IPS-20b (cell line): ENCODE measurements at regions not wholly inside any gene's neighbourhood (a gene's known extent, or its start where the extent isn't known, plus 50 kb on each side); places are given as distances from the start of the nearest gene placed in this dataset.

ENCODE experiments used
- H3K27ac ChIP-seq: one replicate; pipeline ENCODE4 v1.5.1; 2013; ENCODE audit warnings: low read length
- H3K27me3 ChIP-seq: 2 replicates; pipeline ENCODE4 v1.6.1; 2013; ENCODE audit warnings: mild to moderate bottlenecking, low read length, inconsistent platforms; ENCODE audit not compliant: insufficient read depth
- H3K36me3 ChIP-seq: 2 replicates; pipeline ENCODE4 v1.6.1; 2013; ENCODE audit warnings: low read depth, mild to moderate bottlenecking, inconsistent platforms, low read length, moderate library complexity; ENCODE audit not compliant: insufficient read depth
- H3K4me1 ChIP-seq: 2 replicates; pipeline ENCODE4 v1.6.1; 2013; ENCODE audit warnings: mild to moderate bottlenecking, control low read depth, inconsistent platforms, low read length, moderate library complexity; ENCODE audit not compliant: insufficient read depth
- H3K4me3 ChIP-seq: 2 replicates; pipeline ENCODE4 v1.5.1; 2013; ENCODE audit warnings: mild to moderate bottlenecking, low read length, inconsistent platforms
- H3K9ac ChIP-seq: 2 replicates; pipeline ENCODE4 v1.6.1; 2013; ENCODE audit warnings: low read depth, mild to moderate bottlenecking, inconsistent platforms, low read length, moderate library complexity
- H3K9me3 ChIP-seq: 2 replicates; pipeline ENCODE4 v1.6.1; 2013; ENCODE audit warnings: mild to moderate bottlenecking, low read depth, low read length, inconsistent platforms; ENCODE audit not compliant: insufficient read depth

DNA sequence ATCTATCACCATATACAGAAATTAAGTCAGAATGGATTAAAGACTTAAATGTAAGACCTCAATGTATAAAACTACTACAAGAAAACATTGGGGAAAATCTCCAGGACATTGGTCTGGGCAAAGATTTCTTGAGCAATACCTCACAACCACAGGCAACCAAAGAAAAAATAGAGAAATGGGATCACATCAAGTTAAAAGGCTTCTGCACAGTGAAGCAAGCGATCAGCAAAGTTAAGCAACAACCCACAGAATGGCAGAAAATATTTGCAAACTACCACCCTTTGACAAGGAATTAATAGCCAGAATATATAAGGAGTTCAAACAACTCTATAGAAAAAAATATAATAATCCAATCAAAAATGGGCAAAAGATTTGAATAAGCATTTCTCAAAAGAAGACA is 236.9 kb upstream of the EMCN start:
- Histone ChIP-seq H3K4me1 (no peaks in the 10 kb centered on the region), H3K9ac (no peak overlapping the region), H3K36me3 (no peaks in the 10 kb centered on the region), H3K4me3 (no peak overlapping the region), H3K27me3 (no peaks in the 10 kb centered on the region), H3K9me3 (peaks cover 15% of the 10 kb centered on the region; the same call in 1 of the 2 replicates), H3K27ac (no peak overlapping the region)

DNA sequence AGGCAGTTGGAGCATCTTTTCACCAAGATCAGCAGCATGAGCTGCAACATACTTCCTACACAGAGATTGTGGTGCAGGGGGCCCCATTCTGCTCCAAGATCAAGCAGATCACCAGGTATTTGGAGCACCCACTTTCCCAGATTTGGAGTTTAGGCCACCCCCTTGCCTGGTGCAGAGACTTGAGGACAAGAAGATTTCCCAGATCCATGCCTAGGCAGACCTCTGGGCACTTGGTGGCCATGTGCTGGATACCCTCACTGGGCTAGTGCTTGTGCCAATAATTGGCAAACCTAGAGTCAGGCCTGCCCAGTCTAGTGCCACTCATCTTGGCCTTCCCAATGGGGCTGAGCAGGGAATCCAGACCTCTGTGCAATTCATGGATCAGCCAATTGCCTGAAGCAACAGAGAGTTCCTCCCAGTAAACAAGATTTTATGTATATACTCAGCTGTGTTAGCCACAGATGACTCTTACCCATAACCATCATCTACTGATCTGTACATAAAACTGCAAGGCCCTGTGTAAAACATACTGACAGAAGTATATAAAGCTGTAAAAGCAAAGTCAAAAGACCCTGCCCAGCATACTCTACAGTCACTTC is 228.4 kb upstream of the EMCN start:
- Histone ChIP-seq H3K27ac (no peak overlapping the region), H3K27me3 (no peaks in the 10 kb centered on the region), H3K9me3 (peaks cover 17% of the 10 kb centered on the region), H3K4me1 (no peaks in the 10 kb centered on the region), H3K36me3 (no peaks in the 10 kb centered on the region), H3K4me3 (no peak overlapping the region), H3K9ac (no peak overlapping the region)

DNA sequence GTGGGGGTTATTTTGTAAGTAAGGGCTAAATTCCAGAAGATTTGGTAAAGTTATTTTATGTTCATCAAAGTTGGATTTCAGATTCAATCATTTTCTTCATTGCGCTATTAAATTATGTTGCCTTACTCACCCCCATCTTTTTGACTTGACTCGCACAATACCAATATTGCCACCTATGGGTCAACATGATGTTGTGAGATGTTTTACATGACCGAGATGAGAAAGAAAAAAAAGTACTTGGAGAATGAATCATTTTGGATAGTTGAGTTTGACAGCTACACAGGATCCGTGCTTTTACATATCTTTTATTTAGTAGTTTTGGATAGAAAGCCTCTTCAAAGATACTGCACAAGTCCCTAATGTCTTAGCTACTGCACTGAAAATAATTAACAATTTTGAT is 224.2 kb upstream of the EMCN start:
- H3K4me3 ChIP-seq = no peak overlapping the region
- H3K9me3 ChIP-seq = no peaks in the 10 kb centered on the region
- H3K36me3 ChIP-seq = no peaks in the 10 kb centered on the region
- no peak overlapping the region for H3K9ac ChIP-seq
- H3K4me1 ChIP-seq = no peaks in the 10 kb centered on the region
- no peak overlapping the region for H3K27ac ChIP-seq
- no peaks in the 10 kb centered on the region for H3K27me3 ChIP-seq

DNA sequence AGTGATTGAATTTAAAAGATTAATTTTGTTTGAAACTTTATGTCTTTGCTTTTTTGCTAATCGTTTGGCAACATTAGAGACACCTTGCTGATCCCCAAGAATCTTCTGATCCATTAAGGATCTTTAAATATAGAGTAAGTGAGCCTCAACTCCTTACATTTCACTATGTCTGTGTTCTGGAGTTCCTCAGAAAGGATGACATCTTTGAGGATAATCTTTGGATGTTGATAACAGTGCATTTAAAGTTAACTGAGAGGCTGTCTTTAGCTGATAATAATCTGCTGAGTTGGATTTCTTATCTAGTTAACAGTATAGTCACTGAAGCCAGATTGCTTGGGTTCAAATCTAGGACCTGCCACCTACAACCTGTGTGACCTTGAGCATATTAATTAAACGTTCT is 221.6 kb upstream of the EMCN start:
- Histone ChIP-seq H3K27me3 (no peaks in the 10 kb centered on the region), H3K4me3 (no peak overlapping the region), H3K4me1 (no peaks in the 10 kb centered on the region), H3K27ac (no peak overlapping the region), H3K9ac (no peak overlapping the region), H3K9me3 (no peaks in the 10 kb centered on the region), H3K36me3 (no peaks in the 10 kb centered on the region)

DNA sequence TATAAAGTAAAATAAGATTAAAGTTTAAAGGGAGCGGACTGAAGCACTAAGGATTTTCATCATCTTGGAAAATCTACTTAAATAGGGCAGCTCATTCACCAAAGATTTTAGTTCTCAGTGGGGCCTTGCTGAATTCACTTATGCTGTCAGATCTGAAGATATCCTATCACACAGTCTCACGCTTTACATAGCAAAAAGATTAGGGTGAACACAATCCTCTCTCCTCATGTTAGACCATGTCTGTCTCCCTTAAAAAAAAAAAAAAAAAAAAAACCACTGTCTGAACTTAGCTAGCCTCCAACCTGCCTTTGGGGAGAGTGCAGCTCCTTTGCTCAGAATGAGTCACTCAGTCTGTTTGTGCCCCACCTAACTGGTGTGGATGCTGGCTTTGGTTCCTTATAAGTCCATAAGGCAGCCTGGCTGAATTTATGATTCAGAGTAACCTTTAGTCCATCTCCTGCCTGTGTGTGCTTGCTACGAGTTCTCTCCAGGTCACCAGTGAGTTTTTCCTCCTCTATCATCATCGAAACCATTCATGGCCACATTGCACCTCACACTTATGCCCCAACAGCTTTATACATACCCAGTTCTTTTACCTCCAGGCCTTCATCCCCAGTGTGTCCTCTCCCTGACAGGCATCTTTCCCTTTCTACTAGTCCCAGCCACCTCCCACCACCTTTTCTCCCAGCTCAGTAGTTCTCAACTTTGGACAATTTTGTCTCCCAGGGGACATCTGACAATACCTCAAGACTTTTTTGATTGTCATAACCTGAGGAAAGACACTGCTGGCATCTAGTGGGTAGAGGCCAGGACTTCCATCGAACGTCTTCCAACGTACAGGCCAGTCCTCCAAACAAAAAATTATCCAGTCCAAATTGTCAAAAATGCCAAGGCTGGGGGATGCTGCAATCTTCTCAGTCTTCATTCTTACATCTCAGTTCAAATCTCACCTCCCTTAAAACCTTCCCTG is 220.7 kb upstream of the EMCN start:
- no peak overlapping the region for H3K9ac ChIP-seq
- no peak overlapping the region for H3K27ac ChIP-seq
- no peaks in the 10 kb centered on the region for H3K9me3 ChIP-seq
- no peaks in the 10 kb centered on the region for H3K4me1 ChIP-seq
- H3K4me3 ChIP-seq = no peak overlapping the region
- H3K36me3 ChIP-seq = no peaks in the 10 kb centered on the region
- H3K27me3 ChIP-seq = no peaks in the 10 kb centered on the region

DNA sequence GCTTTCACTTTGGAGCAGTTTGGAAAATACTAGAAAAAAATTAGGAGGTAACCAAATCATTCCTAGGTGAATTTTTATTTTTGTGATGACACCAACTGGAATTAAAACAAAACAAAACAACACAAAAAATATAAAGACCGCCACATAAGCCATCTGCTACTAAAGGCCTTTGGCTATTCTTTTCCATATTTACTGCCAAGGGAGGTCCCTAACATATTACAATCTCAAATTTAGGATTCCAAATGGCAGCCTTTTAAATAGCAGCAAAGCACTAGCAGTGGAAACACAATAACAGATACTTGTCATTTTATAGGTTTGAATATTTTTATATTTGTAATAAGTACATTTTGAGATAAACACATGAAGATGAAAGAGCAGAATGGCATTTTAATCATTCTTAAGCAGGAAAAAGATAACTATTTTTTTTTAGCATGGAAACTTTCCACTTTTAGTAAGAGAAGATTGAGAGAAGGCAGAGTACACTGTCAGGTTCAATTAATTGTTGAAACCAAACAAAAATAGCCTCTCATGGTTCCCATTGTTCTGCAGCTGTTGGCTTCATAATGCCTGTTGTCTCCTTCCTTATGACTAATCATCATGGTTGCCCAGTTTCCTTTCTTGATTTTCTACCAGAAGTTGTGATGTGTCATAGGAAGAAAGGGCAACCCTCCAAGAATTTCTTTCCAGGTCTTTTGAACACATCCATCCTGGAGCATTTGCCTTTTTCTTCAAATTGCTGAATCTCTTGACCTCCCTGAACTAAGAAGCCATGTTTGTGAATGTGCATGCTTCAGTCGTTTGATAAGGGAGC is 219.0 kb upstream of the EMCN start:
- H3K9ac ChIP-seq = no peak overlapping the region
- H3K4me1 ChIP-seq = no peaks in the 10 kb centered on the region
- H3K36me3 ChIP-seq = no peaks in the 10 kb centered on the region
- no peak overlapping the region for H3K4me3 ChIP-seq
- no peak overlapping the region for H3K27ac ChIP-seq
- H3K27me3 ChIP-seq = no peaks in the 10 kb centered on the region
- no peaks in the 10 kb centered on the region for H3K9me3 ChIP-seq

DNA sequence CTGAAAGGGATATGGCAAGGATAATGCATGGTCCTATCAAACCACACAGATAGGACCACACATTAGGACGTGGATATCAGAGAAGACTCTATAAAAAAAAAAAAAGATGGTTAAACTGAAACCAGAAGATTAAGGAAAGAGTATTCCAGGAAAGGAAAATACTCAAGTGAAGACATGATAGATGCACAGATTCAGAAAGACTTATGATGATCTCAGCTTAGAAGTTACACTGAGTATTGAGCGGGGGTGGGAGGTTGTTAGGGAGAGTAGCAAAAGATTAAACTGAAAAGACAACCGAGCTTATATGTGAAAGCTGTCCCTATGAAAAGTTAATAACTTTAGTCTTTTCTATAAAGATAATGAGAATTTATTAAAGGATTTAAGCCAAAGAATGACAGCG is 211.0 kb upstream of the EMCN start:
- Histone ChIP-seq H3K4me1 (no peaks in the 10 kb centered on the region), H3K36me3 (no peaks in the 10 kb centered on the region), H3K27ac (no peak overlapping the region), H3K9ac (no peak overlapping the region), H3K27me3 (no peaks in the 10 kb centered on the region), H3K4me3 (no peak overlapping the region), H3K9me3 (no peaks in the 10 kb centered on the region)

DNA sequence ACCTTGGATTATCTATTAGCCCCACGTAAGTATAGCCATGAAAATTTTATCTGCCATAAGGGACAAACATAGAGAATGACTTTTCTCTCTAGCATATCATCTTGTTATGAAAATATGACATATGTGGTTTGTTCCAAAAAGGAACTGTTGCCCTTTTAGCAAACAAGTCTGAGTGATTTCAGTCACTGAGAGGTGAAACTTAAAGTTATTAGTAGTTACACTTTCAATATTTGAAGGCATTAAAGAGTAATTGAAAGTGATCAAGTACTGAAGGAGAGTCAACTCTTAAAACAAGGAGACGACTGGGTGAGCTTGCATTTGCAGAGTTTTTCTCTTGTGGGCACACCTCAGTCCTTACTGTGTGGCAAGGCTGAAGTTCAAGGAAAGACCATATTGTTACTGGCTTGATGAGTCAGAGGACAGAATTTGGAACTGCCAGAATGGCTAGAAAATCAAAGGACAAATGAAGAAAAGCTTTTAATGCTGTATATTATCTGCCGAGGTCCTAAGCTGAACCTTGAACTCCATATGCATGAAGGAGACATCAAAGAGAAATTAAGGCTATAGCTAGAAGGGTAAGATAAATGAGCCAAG is 205.1 kb upstream of the EMCN start:
- H3K4me1 ChIP-seq = no peaks in the 10 kb centered on the region
- no peaks in the 10 kb centered on the region for H3K36me3 ChIP-seq
- H3K27ac ChIP-seq = no peak overlapping the region
- no peak overlapping the region for H3K4me3 ChIP-seq
- no peaks in the 10 kb centered on the region for H3K27me3 ChIP-seq
- H3K9ac ChIP-seq = no peak overlapping the region
- no peaks in the 10 kb centered on the region for H3K9me3 ChIP-seq

DNA sequence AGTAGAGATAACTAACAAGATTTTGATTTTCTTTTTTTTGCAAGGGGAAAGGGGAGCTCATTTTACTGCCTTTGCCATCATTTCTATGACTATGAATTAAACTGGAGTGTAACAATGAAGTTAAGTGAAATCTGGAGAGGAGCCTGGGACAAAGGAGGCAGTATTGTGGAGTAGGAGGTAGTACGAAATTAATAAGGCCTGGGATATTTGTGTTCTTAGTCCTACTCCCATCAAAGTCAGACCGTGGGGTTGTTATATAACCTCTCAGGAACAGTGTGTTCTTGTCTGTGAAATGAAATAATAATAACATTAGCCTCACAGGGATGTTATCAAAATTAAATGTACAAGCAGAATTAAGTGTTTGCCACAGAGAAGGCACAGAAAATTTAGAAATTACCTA is 204.3 kb upstream of the EMCN start:
- Histone ChIP-seq H3K9me3 (no peaks in the 10 kb centered on the region), H3K27ac (no peak overlapping the region), H3K4me1 (no peaks in the 10 kb centered on the region), H3K27me3 (no peaks in the 10 kb centered on the region), H3K9ac (no peak overlapping the region), H3K36me3 (no peaks in the 10 kb centered on the region), H3K4me3 (no peak overlapping the region)

DNA sequence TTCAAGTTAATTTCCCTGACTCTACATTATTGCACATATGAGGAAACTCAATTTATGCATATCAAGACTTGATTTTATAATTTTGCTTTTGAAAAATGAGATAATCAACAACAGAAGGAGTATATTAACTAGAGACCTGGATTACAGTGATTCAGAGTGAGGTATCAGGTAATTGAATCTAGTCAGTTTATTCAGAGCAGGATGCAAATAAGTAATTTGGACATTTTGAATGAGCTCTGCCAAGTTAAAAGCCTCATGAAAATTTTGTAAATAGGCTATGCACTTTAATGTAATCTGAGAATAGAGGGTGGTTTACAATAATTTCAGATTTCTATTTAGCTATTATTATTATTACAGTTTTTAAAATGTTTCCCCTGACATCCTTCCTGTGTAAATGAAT is 203.7 kb upstream of the EMCN start:
- Histone ChIP-seq H3K27ac (no peak overlapping the region), H3K4me1 (no peaks in the 10 kb centered on the region), H3K27me3 (no peaks in the 10 kb centered on the region), H3K9ac (no peak overlapping the region), H3K9me3 (no peaks in the 10 kb centered on the region), H3K36me3 (no peaks in the 10 kb centered on the region), H3K4me3 (no peak overlapping the region)

DNA sequence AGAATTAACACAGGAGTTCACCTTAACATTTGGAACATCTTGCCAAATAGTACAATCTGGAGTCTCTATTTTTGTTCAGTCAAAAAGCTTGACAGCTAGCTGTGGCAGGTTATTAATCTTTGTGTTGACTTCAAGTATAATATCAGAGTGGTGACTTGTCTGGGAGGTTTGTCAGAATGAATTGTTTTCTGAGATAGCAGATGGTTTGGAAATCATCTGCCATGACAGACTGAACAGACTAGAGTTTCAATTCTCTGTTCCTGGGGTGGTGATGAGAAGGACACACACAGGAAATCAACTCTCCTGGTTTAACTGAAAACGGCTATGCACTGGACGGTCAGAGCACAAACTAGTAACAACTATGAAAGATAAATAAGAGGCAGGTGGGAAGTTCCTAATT is 203.3 kb upstream of the EMCN start:
- Histone ChIP-seq H3K4me1 (no peaks in the 10 kb centered on the region), H3K27me3 (no peaks in the 10 kb centered on the region), H3K9me3 (no peaks in the 10 kb centered on the region), H3K27ac (no peak overlapping the region), H3K36me3 (no peaks in the 10 kb centered on the region), H3K4me3 (no peak overlapping the region), H3K9ac (no peak overlapping the region)
